Jurkat, Clone E6-1 (cell line): ENCODE measurements at regions not wholly inside any gene's neighbourhood (a gene's known extent, or its start where the extent isn't known, plus 50 kb on each side); places are given as distances from the start of the nearest gene placed in this dataset.
A peak's percentile ranks its signal among the peaks of the same experiment; 100 is the strongest.

Source experiments
- DNase-seq: peaks from one replicate; pipeline ENCODE4 v3.0.0-alpha.2; 2011; ENCODE audit warnings: low read depth, low spot score
- H3K4me3 ChIP-seq: 2 replicates; pipeline ENCODE4 v1.5.1; 2011; ENCODE audit warnings: mild to moderate bottlenecking, low read length, control low read depth, moderate library complexity

- no peak for DNase-seq
- no peak overlapping the region for H3K4me3 ChIP-seq
These were observed 105.1 kb upstream of the NAV3 start for GRCh38 chr12:77725611-77726010.

GRCh38 chr12:77724367-77724957 is 106.2 kb upstream of the NAV3 start:
- DNase-seq, result no peak

GRCh38 chr12:77723308-77723707 is 107.4 kb upstream of the NAV3 start:
- H3K4me3 ChIP-seq, result no peak overlapping the region
- no peak for DNase-seq

More at GRCh38 chr12:77724367-77724957, 106.2 kb upstream of the NAV3 start:
- no peak overlapping the region for H3K4me3 ChIP-seq

- DNase-seq, result no peak
- H3K4me3 ChIP-seq, result no peak overlapping the region
These were observed 108.2 kb upstream of the NAV3 start for GRCh38 chr12:77722536-77722935.

- no peak for DNase-seq
- no peak overlapping the region for H3K4me3 ChIP-seq
These were observed 110.4 kb upstream of the NAV3 start for GRCh38 chr12:77720258-77720657.

GRCh38 chr12:77710209-77710608 is 120.5 kb upstream of the NAV3 start:
- DNase-seq, result no peak
- H3K4me3 ChIP-seq, result no peak overlapping the region

- no peak overlapping the region for H3K4me3 ChIP-seq
- no peak for DNase-seq
These were observed 133.6 kb upstream of the NAV3 start for GRCh38 chr12:77697126-77697525.

- H3K4me3 ChIP-seq, result no peak overlapping the region
- DNase-seq, result no peak
These were observed 134.5 kb upstream of the NAV3 start for GRCh38 chr12:77696183-77696582.

GRCh38 chr12:77689510-77690086 is 141.1 kb upstream of the NAV3 start:
- no peak overlapping the region for H3K4me3 ChIP-seq
- no peak for DNase-seq

GRCh38 chr12:77687321-77687720 is 143.4 kb upstream of the NAV3 start:
- no peak for DNase-seq

GRCh38 chr12:77686760-77687159 is 143.9 kb upstream of the NAV3 start:
- no peak for DNase-seq
- H3K4me3 ChIP-seq, result no peak overlapping the region

More at GRCh38 chr12:77687321-77687720, 143.4 kb upstream of the NAV3 start:
- no peak overlapping the region for H3K4me3 ChIP-seq

- DNase-seq, result no peak
- no peak overlapping the region for H3K4me3 ChIP-seq
These were observed 144.8 kb upstream of the NAV3 start for GRCh38 chr12:77685901-77686300.

GRCh38 chr12:77685112-77685511 is 145.6 kb upstream of the NAV3 start:
- peak; percentile 52 for DNase-seq
- H3K4me3 ChIP-seq, result no peak overlapping the region

- H3K4me3 ChIP-seq, result no peak overlapping the region
- no peak for DNase-seq
These were observed 148.2 kb upstream of the NAV3 start for GRCh38 chr12:77682488-77682887.

GRCh38 chr12:77681726-77682125 is 149.0 kb upstream of the NAV3 start:
- H3K4me3 ChIP-seq, result no peak overlapping the region
- DNase-seq, result no peak

GRCh38 chr12:77679686-77680085 is 151.0 kb upstream of the NAV3 start:
- DNase-seq, result no peak

GRCh38 chr12:77678621-77679020 is 152.1 kb upstream of the NAV3 start:
- DNase-seq, result no peak

More at GRCh38 chr12:77679686-77680085, 151.0 kb upstream of the NAV3 start:
- H3K4me3 ChIP-seq, result no peak overlapping the region

GRCh38 chr12:77667101-77667500 is 163.6 kb upstream of the NAV3 start:
- H3K4me3 ChIP-seq, result no peak overlapping the region
- DNase-seq, result no peak

More at GRCh38 chr12:77678621-77679020, 152.1 kb upstream of the NAV3 start:
- no peak overlapping the region for H3K4me3 ChIP-seq

- no peak for DNase-seq
- H3K4me3 ChIP-seq, result no peak overlapping the region
These were observed 182.0 kb upstream of the NAV3 start for GRCh38 chr12:77648716-77649115.

GRCh38 chr12:77645966-77646598 is 184.6 kb upstream of the NAV3 start:
- DNase-seq, result no peak

More at GRCh38 chr12:77645966-77646598, 184.6 kb upstream of the NAV3 start:
- no peak overlapping the region for H3K4me3 ChIP-seq
